HepG2 (cell line): ENCODE measurements at regions not wholly inside any gene's neighbourhood (a gene's known extent, or its start where the extent isn't known, plus 50 kb on each side); places are given as distances from the start of the nearest gene placed in this dataset.
A peak's percentile ranks its signal among the peaks of the same experiment; 100 is the strongest.

Experiments
- BRD4 ChIP-seq: sonication (generic); formaldehyde crosslinking; IDR thresholded peaks from 2 replicates; pipeline ENCODE4 v1.4.0; 2020; ENCODE audit warnings: missing genetic modification reagents
- FOSL2 ChIP-seq: sonication (generic); formaldehyde crosslinking; IDR thresholded peaks from 2 replicates; pipeline ENCODE4 v1.4.0; 2020; ENCODE audit warnings: missing genetic modification reagents
- HBP1 ChIP-seq: IDR thresholded peaks from 2 replicates; pipeline ENCODE4 v1.6.1; 2016; ENCODE audit warnings: low read depth, control low read depth
- HCFC1 ChIP-seq: fragments of 150-350 bp; IDR thresholded peaks from 2 replicates; pipeline ENCODE4 v1.6.1; 2014; ENCODE audit warnings: low read depth, low read length
- IKZF1 ChIP-seq: fragments of 450-650 bp; IDR thresholded peaks from 2 replicates; pipeline ENCODE4 v1.7.1; 2016
- IRF2 ChIP-seq: IDR thresholded peaks from 2 replicates; pipeline ENCODE4 v1.6.1; 2018; ENCODE audit warnings: missing genetic modification reagents, missing compliant biosample characterization
- MAF1 ChIP-seq: sonication (generic); formaldehyde crosslinking; IDR thresholded peaks from 2 replicates; pipeline ENCODE4 v1.5.0; 2020; ENCODE audit warnings: missing genetic modification reagents, borderline replicate concordance
- NFYB ChIP-seq: sonication (generic); formaldehyde crosslinking; IDR thresholded peaks from 2 replicates; pipeline ENCODE4 v1.4.0; 2020; ENCODE audit warnings: missing genetic modification reagents
- PAXIP1 ChIP-seq: sonication (generic); formaldehyde crosslinking; conservative IDR thresholded peaks from 2 replicates; pipeline ENCODE4 v1.4.0; 2020; ENCODE audit warnings: mild to moderate bottlenecking, missing genetic modification reagents, moderate library complexity
- SUZ12 ChIP-seq: fragments of 150-350 bp; IDR thresholded peaks from 2 replicates; pipeline ENCODE4 v1.6.1; 2014; ENCODE audit warnings: low read depth, low read length
- TFAP4 ChIP-seq: sonication (generic); IDR thresholded peaks from 2 replicates; pipeline ENCODE4 v1.6.1; 2016; ENCODE audit warnings: low read depth, borderline replicate concordance
- ZFP90 ChIP-seq: sonication (generic); formaldehyde crosslinking; IDR thresholded peaks from 2 replicates; pipeline ENCODE4 v1.8.0; 2022; ENCODE audit warnings: missing genetic modification reagents, mild to moderate bottlenecking, inconsistent platforms, borderline replicate concordance
- ZNF280B ChIP-seq: sonication (generic); formaldehyde crosslinking; IDR thresholded peaks from 2 replicates; pipeline ENCODE4 v1.5.0; 2020; ENCODE audit warnings: missing genetic modification reagents, mild to moderate bottlenecking, borderline replicate concordance
- ZNF367 ChIP-seq: sonication (generic); formaldehyde crosslinking; IDR thresholded peaks from 2 replicates; pipeline ENCODE4 v1.4.0; 2020; ENCODE audit warnings: missing genetic modification reagents, borderline replicate concordance
- ZNF512B ChIP-seq: sonication (generic); formaldehyde crosslinking; IDR thresholded peaks from 2 replicates; pipeline ENCODE4 v1.5.1; 2020; ENCODE audit warnings: missing genetic modification reagents, mild to moderate bottlenecking, borderline replicate concordance
- ZNF691 ChIP-seq: sonication (generic); formaldehyde crosslinking; IDR thresholded peaks from 2 replicates; pipeline ENCODE4 v1.4.0; 2020; ENCODE audit warnings: missing genetic modification reagents, low read depth, mild to moderate bottlenecking, borderline replicate concordance
- ZNF720 ChIP-seq: sonication (generic); formaldehyde crosslinking; IDR thresholded peaks from 2 replicates; pipeline ENCODE4 v1.4.0; 2020; ENCODE audit warnings: missing genetic modification reagents
- ZNF761 ChIP-seq: sonication (generic); formaldehyde crosslinking; conservative IDR thresholded peaks from 2 replicates; pipeline ENCODE4 v1.4.0; 2020; ENCODE audit warnings: mild to moderate bottlenecking, missing genetic modification reagents
- ZNF784 ChIP-seq: sonication (generic); formaldehyde crosslinking; IDR thresholded peaks from 2 replicates; pipeline ENCODE4 v1.5.1; 2020; ENCODE audit warnings: missing genetic modification reagents, mild to moderate bottlenecking, borderline replicate concordance

GRCh38 chr4:83189631-83190136 lies 75.2 kb upstream of the PLAC8 start (continued):
- TF ChIP-seq PAXIP1 (peak; percentile 86), HBP1 (CRISPR knock-in tag) (no peak), BRD4 (CRISPR knock-in tag) (no peak), ZNF280B (CRISPR knock-in tag) (no peak), MAF1 (no peak), HCFC1 (no peak), IKZF1 (no peak), ZFP90 (no peak), ZNF512B (CRISPR knock-in tag) (no peak), ZNF761 (CRISPR knock-in tag) (no peak), ZNF784 (CRISPR knock-in tag) (no peak), SUZ12 (no peak), IRF2 (CRISPR knock-in tag) (peak; percentile 72; the same call in 1 of the 2 replicates), ZNF691 (no peak), ZNF720 (CRISPR knock-in tag) (no peak), TFAP4 (peak; percentile 31; the same call in 1 of the 2 replicates), ZNF367 (CRISPR knock-in tag) (no peak), FOSL2 (CRISPR knock-in tag) (peak; percentile 69), NFYB (CRISPR knock-in tag) (no peak)
